T-helper 22 cell (primary cell): ENCODE measurements at regions not wholly inside any gene's neighbourhood (a gene's known extent, or its start where the extent isn't known, plus 50 kb on each side); places are given as distances from the start of the nearest gene placed in this dataset.

Experiments
- DNase-seq: peaks from one replicate; pipeline ENCODE4 v3.0.0-alpha.2; 2020; ENCODE audit warnings: low read depth

DNA sequence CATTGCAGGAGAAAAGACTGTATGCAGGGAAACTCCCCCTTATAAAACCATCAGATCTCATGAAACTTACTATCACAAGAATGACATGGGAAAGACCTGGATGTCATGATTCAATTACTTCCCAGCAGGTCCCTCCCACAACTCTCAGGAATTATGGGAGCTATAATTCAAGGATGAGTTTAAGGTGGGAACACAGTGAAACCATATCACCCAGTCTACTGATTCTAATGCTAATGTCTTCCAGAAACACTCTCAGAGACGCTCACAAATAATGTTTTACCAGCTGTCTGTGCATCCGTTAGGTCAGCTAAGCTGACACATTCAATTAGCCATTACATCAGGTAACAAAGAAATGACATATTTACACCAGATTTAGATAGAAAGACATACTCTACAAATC, 637.9 kb downstream of the NLGN4Y start:
- DNase-seq = no peak

DNA sequence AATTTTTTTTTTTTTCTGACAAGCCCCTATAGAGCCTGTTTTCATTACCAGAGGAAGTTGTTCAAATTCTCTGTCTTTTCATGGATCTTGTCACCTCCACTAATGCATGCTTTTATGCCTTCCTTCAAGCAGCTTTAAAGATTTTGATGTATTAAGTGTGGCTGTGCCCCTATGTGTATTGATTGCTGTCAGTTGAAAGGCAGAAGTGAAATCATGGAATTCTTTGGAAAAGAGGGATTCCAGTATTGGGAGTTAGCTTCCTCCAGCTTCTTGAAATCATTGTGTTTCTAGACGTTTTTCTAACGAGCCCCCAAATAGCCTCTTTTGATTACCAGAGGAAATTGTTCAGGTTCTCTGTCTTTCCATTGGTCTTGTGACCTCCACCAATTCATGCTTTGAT, 655.6 kb downstream of the NLGN4Y start:
- no peak for DNase-seq

DNA sequence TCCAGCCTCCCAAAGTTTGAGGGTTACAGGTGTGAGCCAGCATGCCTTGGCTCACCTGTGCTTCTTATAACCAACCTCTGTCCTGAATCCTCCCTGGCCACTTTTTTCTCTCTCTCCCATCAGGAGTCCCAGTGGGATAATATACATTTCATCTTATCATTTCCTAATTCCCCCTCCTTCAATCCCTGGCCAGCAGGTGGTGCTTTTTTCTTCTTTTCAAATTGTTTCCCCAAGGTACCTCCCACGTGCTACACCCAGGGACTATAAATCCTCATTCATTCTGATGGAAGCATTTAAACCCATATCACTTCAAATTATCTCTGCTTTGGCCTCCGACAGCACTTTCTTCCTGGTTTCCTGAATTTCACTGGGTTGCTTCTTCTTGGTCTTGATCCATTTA, 704.7 kb downstream of the NLGN4Y start:
- no peak for DNase-seq

DNA sequence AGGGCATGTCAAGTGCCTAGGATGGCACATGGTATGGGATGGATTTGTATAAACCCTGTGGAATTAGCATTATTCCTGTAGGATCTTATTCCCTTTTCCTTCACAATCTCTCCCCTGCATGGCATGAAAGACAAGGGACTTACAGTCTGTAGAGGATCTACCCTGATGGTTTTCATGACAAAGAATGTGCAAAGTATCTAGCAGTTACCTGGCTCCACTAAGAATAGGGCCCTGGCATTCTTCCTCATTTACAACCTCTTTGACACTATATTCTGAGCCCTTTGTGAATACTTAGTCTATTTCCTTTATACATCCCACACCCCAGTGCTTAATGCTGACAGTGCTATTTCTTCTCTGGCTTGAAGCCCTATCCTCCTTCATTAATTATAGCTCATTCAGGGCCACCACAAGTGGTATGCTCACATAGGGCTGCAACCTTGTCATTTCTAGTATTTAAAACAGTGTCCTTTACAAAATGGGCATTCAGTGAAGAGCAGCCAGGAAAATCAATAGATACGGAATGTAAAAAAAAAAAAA, 715.3 kb downstream of the NLGN4Y start:
- DNase-seq = no peak

DNA sequence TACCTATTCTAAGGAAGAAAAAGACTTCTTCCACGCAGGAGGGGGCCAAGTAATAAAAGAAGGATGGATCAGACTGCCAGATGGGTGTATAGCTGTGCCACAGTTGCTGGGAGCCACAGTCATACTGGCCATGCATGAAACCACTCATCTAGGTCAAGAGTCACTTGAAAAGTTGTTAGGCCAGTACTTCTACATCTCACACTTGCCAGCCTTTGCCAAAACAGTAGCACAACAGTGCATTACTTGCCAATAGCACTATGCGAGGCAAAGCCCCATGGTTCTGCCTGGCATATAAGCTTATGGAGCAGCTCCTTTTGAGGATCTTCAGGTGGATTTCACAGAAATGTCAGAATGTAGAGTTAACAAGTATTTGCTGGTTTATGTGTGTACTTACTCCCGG, 735.0 kb downstream of the NLGN4Y start:
- no peak for DNase-seq

DNA sequence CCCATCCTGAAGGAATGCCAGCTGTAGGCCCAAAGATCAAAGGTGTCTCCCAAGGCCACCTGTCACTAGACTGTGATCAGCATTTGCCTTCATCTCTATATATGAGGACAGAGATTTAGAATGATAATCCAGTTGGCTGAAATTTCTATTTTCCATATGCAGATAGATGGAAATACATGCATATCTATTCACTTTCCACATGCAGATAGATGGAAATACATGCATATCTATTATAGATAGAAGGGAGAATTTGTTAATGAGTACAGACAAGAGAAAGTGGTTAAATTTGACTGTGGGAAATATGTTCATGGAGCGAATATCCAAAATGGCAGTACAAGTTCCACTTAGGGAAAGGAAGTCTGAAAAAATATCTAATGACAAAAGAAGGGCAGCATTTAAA, 762.2 kb downstream of the NLGN4Y start:
- DNase-seq = no peak

DNA sequence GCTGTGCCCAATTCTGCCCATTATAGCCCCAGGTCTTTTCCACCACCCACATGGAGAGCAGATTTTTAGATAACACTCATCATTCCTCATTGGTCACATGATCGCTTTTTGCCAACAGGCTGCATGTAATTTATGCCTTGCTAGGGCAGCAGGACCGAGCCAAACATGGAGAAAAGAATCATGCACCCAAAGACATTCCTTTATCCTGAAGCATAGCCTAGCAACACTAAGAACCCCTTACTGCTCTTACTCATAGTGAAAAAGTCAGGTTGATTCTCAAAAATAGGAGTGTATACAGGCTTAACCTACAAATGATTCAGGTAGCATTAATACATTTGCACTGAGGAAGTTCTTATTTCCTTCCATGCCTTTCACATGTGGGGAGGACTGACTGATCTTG, 765.5 kb downstream of the NLGN4Y start:
- DNase-seq = no peak

DNA sequence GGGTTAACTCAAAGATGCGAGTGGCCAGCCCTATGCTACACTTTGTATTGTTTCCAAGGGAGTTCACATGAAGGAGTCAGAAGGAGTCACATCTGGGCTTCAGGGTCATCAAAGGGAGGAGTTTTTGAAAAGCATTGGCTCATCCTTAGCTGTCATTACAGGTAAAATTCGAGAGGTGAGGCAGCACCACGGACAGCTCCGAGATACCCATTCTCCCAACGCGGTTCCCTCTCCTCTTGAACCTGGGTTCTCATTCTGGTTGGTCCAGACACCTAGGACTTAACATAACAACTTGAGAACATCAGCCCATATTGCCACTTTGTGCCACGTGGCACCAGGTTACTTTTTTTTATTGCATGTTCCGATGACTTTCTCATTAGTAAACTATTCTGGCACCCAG, 768.6 kb downstream of the NLGN4Y start:
- DNase-seq = no peak

DNA sequence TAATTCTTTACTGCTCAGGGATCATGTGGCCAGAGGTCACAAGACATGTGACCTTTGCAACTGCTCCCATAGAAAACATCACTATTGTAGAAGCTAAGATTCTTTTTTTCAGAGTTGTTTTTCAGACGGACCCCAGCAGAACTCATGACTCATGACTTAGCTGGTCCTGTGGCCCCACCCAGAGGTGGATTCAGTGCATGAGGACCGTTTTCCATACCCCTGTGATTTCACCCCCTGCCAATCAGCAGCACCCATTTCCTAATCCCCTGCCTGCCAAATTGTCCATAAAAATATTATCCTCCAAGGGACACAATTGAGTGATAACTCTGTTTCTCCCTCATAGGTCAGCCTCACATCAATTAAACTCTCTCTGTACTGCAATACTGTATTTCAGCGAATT, 777.5 kb downstream of the NLGN4Y start:
- no peak for DNase-seq

DNA sequence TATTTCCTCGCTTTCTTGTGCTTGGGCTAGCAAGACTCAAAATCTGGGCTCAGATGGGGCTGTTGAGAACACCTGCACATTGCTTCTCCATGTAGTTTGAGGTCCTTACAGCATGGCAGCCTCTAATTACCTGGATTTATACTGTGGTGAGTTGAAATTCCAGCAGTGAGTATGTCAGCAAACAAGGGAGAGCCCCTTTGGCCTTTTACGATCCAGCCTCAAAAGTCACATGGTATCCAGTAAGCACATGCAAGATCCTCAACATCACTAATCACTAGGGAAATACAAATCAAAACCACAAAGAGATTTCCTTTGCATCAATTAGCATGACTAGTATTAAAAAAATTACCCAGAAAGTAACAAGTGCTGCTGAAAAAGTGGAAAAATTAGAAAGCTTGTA, 787.8 kb downstream of the NLGN4Y start:
- DNase-seq = no peak

DNA sequence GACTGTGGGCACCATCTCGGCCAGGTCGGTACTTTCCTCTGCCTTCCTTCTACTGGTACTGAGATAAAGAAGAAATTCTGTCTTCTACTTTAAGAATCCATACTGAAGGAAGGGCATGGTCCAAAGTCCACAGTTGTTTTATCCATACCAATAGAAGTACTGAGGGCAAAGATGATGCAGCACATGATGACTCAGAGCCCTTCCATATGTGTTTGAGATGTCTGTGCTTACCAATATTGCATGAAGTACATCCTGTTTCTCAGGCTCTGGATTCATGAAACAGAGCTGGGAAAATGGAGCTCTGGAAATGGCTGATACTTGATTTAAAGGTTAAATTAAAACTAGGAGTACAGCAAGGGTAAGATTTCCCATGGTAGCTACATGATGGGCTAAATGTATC, 799.9 kb downstream of the NLGN4Y start:
- DNase-seq = no peak

DNA sequence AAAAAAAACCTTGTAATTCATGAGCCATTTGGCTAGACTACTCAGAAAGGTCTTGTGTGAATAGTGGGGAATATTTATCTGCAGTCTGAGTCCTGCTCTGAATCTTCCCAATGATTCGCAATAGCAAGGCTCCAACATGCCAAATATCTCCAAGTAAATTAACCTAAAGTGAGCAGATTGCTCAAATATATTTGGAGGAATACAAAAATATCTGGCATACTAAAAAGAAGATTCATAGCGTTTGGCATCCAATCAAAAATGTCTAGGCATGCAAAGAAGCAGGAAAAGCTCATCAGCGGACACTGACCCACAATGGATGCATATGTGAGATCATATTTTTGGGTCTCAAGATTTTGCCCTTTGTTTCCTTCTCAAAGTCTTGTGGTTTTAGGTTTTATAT, 800.9 kb downstream of the NLGN4Y start:
- DNase-seq = no peak

DNA sequence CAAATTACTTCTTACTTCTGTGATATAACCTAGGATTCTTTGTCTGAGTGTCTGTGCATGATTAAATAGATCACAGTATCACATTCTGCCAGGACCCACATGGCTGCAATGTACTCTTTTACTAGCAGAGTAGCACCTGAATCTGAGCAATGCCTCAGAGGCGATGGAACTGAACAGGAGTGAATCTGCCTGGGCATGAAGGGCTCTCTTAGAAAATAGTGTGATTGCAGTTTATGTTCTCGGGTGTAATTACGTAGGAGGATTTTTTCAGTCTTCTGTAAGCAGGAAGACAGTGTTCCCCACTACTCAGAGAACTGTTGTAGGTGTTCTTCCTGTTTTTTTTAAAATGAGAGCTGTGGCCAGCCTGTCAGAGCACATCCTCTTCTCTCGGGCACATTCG, 802.3 kb downstream of the NLGN4Y start:
- no peak for DNase-seq

DNA sequence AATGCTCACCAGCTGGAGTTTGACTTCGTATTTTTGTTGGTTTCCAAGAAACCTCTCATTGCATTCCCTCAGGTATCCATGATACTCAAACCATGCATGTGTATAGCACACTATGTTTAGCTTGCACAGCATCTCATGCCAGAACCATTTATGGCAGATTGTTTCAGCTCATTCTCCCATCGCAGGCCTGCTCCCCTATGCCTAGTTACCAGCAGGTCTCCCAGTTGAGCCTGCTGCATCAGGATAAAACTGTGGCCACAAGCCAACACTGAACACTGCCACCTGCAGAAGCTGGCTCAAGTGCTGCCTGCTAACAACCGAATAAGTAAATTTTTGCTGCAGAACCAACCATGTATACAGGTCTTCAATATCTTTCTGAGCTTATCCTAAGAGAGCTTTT, 804.5 kb downstream of the NLGN4Y start:
- DNase-seq = no peak

DNA sequence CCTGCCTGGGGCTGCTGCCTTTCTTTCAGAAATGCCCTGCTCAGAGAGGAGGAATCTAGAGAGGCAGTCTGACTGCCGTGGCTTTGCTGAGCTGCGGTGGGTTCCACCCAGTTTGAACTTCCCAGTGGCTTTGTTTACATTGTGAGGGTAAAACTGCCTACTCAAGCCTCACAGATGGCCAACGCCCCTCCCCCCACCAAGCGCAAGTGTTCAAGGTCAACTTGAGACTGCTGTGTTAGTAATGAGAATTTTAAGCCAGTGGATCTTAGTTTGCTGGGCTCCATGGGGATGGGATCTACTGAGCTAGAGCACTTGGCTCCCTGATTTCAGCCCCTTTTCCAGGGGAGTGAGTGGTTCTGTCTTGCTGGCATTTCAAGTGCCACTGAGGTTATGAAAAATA, 819.2 kb downstream of the NLGN4Y start:
- DNase-seq = no peak

DNA sequence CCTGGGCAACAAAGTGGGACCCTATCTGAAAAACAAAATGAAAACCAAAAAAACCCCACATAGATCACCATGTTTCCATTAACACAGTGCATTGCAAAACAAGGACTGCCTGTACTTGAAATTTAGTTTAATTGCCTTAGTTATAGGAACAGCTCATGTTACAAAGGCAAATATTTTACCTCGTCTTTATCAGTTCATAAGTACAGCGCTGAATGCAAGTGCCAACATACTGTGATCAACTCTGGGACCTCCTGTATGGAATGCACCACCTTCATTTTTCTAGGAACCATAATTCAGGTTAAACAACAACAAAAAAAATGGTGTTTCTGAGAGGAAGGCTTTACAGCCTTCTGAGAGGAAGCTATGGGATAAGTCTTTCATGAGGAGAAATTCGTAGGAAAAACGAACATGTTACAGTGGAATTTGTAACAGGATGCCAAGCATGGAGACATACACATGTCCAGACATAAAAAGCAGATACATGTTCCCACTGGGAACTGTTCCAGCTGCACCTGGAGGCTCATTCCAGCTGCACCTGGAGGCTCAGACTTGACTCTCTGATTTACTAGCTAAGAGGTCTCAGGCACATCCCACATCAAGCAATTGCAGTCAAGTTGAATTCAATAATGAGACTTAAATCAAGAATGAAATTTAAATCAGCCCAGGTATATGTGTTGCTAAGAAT, 821.3 kb downstream of the NLGN4Y start:
- DNase-seq = no peak

DNA sequence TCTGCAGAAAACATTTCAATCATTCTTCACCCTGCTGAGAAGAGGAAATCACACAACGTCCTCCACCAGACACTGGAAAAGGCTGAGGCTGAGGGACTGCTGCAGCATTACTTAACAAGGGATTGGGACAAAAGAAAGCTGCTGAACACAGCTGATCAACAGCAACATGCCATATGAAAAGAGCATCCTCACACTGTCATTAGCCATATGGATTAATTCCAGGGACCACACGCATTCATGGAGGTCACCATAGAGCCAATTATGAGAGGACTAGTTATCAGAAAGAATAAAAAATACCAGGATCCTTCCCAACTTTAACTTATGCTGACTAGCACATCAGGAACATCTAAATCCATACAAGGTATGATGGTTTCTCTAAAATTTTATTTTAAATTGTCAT, 825.0 kb downstream of the NLGN4Y start:
- DNase-seq = no peak

DNA sequence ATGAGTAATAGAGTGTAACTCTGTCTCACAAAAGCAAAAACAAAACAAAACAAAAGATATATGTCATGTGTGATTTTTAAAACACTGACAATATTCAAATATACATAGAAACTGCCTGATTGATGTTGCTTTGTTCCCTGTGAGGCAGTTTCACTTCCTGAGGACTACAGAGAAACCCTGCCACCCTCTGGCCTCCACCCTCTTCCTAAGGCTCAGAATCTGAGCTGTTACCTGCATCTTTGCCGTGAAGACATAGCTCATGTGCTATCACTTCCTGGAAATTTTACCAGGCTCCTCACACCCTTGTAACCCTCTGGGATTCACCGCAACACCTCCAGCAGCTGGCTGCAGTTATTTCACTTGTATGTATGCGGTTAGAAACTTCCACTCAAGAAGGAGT, 831.0 kb downstream of the NLGN4Y start:
- DNase-seq = peak; percentile 0

DNA sequence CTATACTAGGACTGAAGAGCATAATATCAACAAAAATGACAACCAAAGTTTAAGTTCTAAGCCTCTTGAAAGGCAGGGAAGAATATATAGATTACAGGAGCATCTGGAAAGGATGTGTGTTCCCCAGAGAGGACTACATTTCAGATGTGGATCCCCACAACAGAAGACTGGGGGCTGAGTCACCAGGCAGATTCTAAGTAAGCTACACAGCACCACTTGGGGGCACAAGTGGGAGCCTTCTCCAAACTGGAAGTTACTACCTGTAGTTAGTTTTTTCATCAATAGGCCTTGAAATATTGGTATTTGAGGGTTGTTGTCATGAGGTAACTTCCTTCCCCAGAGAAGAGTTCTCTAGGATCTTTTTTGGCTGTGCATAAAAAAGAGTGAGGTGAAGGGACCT, 836.1 kb downstream of the NLGN4Y start:
- no peak for DNase-seq

DNA sequence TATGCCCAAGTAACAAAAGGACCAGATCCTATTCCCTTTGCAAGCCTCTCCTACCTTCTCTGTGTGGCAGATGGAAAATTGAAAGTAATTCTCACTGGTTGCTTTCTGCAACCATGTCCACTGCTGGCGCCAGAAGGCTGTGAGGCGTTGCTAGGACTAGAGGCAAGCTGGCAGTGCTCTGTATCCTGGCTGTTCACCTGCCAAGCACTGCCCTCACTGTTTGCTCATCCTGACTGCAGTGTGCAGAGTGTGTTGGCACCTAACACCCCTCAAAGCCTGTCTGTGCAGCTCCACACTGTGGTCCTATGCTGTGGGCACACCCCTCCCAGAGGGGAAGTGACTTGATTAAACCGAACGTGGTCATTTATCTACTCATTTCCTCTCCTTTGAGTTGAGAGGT, 840.7 kb downstream of the NLGN4Y start:
- no peak for DNase-seq

DNA sequence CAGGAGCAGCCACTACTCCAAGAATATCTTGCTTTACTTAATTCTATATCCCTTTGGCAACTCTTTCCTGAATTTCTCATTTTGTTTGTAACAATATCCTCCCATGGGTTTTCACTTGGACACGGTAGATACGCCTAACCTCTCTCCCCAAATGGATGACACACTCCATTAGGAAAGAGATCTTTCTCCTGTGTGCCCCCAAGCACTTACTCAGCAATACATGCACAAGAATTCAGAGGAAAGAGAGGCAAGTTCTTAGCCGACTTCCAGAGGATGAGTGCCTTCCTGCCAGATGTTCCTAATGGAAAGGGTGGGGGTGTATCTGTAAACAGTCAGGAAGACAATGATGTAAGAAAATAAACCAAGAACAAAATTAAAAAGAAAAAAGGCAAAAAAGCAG, 844.5 kb downstream of the NLGN4Y start:
- DNase-seq = no peak

DNA sequence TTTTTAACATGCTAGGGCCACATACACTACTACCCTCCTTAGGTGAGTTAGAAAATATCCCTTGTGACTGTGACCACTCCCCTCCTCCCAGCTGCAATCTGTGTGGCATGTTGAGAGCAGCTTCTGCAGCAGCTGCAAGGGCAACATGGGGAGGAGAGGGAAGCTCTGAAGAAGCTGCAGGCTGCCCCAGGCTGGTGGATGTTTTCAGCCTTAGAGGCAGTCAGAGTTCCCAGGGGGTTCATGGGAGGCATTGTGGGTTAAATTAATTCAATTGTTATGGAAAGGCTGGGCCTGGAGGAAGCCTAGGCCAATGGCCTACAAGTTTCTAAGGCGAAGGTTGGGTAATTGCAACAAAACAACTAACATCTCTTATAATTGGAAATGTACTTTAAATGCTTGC, 860.8 kb downstream of the NLGN4Y start:
- DNase-seq = no peak

DNA sequence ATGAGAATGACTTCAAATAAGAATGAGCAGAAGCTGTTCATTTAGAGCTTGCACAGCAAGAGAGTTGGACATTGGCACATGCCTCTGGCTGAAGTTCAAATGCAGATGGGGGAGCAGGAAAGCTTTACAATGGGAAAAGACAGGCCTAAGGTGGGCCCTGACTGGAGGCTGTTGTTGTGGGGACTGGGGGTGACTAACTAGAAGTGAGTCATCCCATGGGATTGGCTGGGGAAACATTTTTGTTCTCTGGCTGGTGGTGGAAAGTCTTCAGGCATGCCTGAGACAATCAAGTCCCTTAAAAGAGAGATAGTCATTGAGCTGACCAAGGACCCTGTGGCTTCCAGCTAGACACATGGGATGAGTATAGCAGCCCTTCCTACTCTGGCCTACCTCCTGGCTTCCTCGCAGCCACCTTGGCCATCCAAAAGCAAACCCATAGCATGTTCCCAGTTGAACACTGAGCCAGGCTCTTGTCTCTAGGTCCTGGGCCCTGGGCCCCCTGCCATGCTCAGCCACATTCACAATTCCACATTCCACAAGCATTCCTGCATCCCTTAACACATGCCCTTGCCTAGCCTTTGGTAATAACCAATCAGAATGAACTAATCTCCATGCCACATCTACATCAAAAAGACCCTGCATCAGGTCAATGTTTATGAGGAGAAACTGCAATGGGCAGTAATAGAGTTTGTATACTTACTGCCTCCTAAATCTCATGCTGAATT, 873.4 kb downstream of the NLGN4Y start:
- DNase-seq = no peak

DNA sequence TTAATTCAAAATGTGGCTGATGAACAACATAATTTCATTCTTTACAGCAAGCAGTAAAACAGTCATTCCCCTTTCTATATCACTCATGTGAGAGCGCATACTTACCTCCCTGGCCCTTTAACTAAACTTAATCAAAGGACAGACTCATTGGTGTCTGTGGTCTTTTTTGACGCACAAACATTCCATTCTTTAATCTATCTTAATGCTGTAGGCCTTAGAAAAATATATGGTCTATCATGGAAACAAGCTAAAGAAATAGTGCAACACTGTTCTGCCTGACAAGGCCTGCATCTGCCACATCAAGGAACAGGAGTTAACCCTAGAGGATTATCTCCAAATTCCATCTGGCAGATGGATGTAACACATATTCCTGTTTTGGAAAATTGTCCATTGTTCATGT, 878.1 kb downstream of the NLGN4Y start:
- DNase-seq = no peak
